ENCODE measurements at regions not wholly inside any gene's neighbourhood (a gene's known extent, or its start where the extent isn't known, plus 50 kb on each side); places are given as distances from the start of the nearest gene placed in this dataset.

GRCh38 chr11:80616070-80616800 is 1175.4 kb upstream of the TENM4 start:
- peak; percentile 1 to 67 for DNase-seq

GRCh38 chr11:80613655-80614054 is 1172.8 kb upstream of the TENM4 start:
- TF ChIP-seq POLR2A (IDR thresholded peaks at IDR 0.05; ENCODE audit: low read length): no peak
- TF ChIP-seq GATA1 (IDR thresholded peaks at IDR 0.05; ENCODE audit: low read depth, low read length): no peak
- DNase-seq: no peak

More at GRCh38 chr11:80616070-80616800, 1175.4 kb upstream of the TENM4 start:
- TF ChIP-seq POLR2A (IDR thresholded peaks at IDR 0.05; ENCODE audit: low read length): no peak
- no peak for TF ChIP-seq GATA1 (IDR thresholded peaks at IDR 0.05; ENCODE audit: low read depth, low read length)

GRCh38 chr11:80610516-80610915 is 1169.7 kb upstream of the TENM4 start:
- no peak for TF ChIP-seq POLR2A (IDR thresholded peaks at IDR 0.05; ENCODE audit: low read length)
- no peak for TF ChIP-seq GATA1 (IDR thresholded peaks at IDR 0.05; ENCODE audit: low read depth, low read length)
- DNase-seq: no peak

GRCh38 chr11:80603472-80603871 is 1162.6 kb upstream of the TENM4 start:
- TF ChIP-seq POLR2A (IDR thresholded peaks at IDR 0.05; ENCODE audit: low read length): no peak
- no peak for TF ChIP-seq GATA1 (IDR thresholded peaks at IDR 0.05; ENCODE audit: low read depth, low read length)
- DNase-seq: no peak

- TF ChIP-seq POLR2A (IDR thresholded peaks at IDR 0.05; ENCODE audit: low read length) (no peak), GATA1 (IDR thresholded peaks at IDR 0.05; ENCODE audit: low read depth, low read length) (no peak)
- no peak for DNase-seq
Measured at GRCh38 chr11:80598905-80599304, 1158.1 kb upstream of the TENM4 start.

- TF ChIP-seq GATA1 (IDR thresholded peaks at IDR 0.05; ENCODE audit: low read depth, low read length) (no peak), POLR2A (IDR thresholded peaks at IDR 0.05; ENCODE audit: low read length) (no peak)
- peak in 1 of 2 experiments; percentile 23 for DNase-seq
Measured at GRCh38 chr11:80596291-80596810, 1155.5 kb upstream of the TENM4 start.

- DNase-seq: peak; percentile 15 to 63
- TF ChIP-seq POLR2A (IDR thresholded peaks at IDR 0.05; ENCODE audit: low read length) (no peak), GATA1 (IDR thresholded peaks at IDR 0.05; ENCODE audit: low read depth, low read length) (no peak)
Measured at GRCh38 chr11:80595011-80595410, 1154.2 kb upstream of the TENM4 start.

DNA sequence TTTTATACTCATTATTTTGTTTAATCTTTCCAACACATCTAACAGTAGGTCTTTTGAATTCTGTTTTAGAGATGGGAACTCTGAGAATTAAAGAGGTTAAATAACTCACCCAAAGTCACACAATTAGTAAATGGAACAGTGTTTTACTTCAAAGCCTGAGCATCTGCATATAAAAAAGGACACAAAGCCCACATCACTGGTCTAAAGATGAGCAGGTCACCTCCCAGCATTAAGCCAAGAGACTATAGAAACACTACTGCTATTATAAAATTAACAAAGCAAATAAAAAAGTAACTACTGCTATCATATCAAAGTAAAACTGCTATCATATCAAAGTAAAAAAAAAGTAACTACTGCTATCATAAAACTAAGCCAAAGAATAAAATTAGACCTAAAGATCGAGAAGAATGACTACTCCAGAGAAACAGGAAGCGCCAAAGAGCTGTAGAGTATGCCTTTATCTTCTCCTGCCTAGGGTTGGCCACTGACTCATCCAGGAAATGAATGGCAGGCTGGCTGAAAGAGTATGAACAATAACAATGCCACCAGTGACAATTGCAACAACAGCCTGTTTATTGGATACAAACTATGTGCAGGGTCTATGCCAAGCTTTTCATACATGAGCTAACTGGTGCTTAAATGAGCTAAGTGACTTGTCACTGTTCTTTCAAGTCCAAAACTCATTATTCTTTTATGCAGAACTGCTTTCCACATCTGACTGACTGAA is 1153.0 kb upstream of the TENM4 start:
- TF ChIP-seq GATA1 (IDR thresholded peaks at IDR 0.05; ENCODE audit: low read depth, low read length): no peak
- no peak for TF ChIP-seq POLR2A (IDR thresholded peaks at IDR 0.05; ENCODE audit: low read length)
- peak; percentile 6 to 17 for DNase-seq

GRCh38 chr11:80592546-80592945 is 1151.7 kb upstream of the TENM4 start:
- TF ChIP-seq GATA1 (IDR thresholded peaks at IDR 0.05; ENCODE audit: low read depth, low read length) (no peak), POLR2A (IDR thresholded peaks at IDR 0.05; ENCODE audit: low read length) (no peak)
- no peak for DNase-seq

GRCh38 chr11:80587906-80588305 is 1147.1 kb upstream of the TENM4 start:
- TF ChIP-seq GATA1 (IDR thresholded peaks at IDR 0.05; ENCODE audit: low read depth, low read length) (no peak), POLR2A (IDR thresholded peaks at IDR 0.05; ENCODE audit: low read length) (no peak)
- no peak for DNase-seq

DNA sequence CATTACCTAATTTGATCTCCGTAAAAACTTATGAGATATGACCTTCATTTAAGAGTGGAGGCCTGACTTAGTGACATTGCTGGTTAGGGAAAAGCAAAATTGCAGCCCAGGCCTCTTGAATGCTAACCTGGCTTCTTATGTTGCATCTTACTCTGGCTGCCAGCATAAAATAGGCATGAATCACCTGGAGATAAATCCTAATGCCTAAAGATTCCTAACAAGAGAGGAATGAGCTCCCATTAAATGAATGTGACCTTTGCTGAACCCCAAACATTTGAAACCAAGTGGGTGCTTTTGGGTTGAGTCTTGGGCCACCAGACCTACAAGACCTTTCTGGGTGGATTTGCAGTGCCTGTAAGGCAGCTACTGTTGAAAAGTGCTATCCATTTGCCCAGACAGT is 1145.6 kb upstream of the TENM4 start:
- TF ChIP-seq POLR2A (IDR thresholded peaks at IDR 0.05; ENCODE audit: low read length) (no peak), GATA1 (IDR thresholded peaks at IDR 0.05; ENCODE audit: low read depth, low read length) (no peak)

GRCh38 chr11:80584661-80585060 is 1143.8 kb upstream of the TENM4 start:
- no peak for TF ChIP-seq GATA1 (IDR thresholded peaks at IDR 0.05; ENCODE audit: low read depth, low read length)
- TF ChIP-seq POLR2A (IDR thresholded peaks at IDR 0.05; ENCODE audit: low read length): no peak
- DNase-seq: no peak

More for the DNA sequence above, 1145.6 kb upstream of the TENM4 start:
- DNase-seq: no peak

GRCh38 chr11:80569832-80570231 is 1129.0 kb upstream of the TENM4 start:
- DNase-seq: no peak
- TF ChIP-seq GATA1 (IDR thresholded peaks at IDR 0.05; ENCODE audit: low read depth, low read length): no peak
- no peak for TF ChIP-seq POLR2A (IDR thresholded peaks at IDR 0.05; ENCODE audit: low read length)

DNA sequence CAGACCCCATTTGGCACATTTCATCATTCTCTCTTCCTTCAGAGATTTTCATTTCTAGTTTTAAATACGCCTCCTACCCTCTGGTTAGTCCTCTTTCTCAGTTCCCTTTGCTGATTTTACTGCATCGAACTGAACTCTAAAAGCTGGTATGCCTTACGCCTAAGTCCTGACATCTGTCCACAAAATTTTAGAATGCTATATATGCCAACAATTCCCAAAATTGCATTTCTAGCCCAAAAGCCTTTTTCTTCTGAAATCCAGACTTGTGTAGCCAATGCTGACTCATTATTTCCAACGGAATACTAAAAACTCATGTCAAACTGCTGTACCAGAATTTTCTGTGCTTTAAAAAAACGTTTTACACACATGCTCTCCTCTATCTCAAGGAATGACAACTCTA is 1124.4 kb upstream of the TENM4 start:
- no peak for TF ChIP-seq POLR2A (IDR thresholded peaks at IDR 0.05; ENCODE audit: low read length)
- no peak for TF ChIP-seq GATA1 (IDR thresholded peaks at IDR 0.05; ENCODE audit: low read depth, low read length)
- no peak for DNase-seq
